ENCODE measurements at regions not wholly inside any gene's neighbourhood (a gene's known extent, or its start where the extent isn't known, plus 50 kb on each side); places are given as distances from the start of the nearest gene placed in this dataset.

GRCh38 chr5:124438026-124438902 lies 308.2 kb downstream of the ZNF608 start:
- Histone ChIP-seq H3K36me3 (ENCODE audit: control insufficient read depth, insufficient read depth, low read length) (no peaks in the 10 kb centered on the region), H3K56ac (ENCODE audit: low read length) (no peak overlapping the region), H4K5ac (ENCODE audit: low read length) (no peak overlapping the region), H3K79me2 (ENCODE audit: control insufficient read depth, insufficient read depth, low read length) (no peaks in the 10 kb centered on the region), H3K27me3 (ENCODE audit: insufficient read depth, low read length, poor library complexity) (no peaks in the 10 kb centered on the region), H2BK5ac (ENCODE audit: low read length) (no peak overlapping the region), H3K4me1 (ENCODE audit: control insufficient read depth, low read depth, low read length) (peaks cover 4% of the 10 kb centered on the region), H3K27ac (ENCODE audit: low read depth, low read length) (no peak overlapping the region), H2BK15ac (replicated peaks; ENCODE audit: low read depth) (peak overlapping the region; percentile 64), H2AK5ac (ENCODE audit: low read length) (no peak overlapping the region), H3K4ac (ENCODE audit: low read depth, low read length) (peak overlapping the region; percentile 68), H2BK120ac (ENCODE audit: low read depth, low read length) (peak overlapping the region; percentile 38), H3K4me2 (ENCODE audit: low read length) (no peak overlapping the region), H3K23ac (ENCODE audit: low read length) (no peak overlapping the region), H3K18ac (ENCODE audit: low read length) (peak overlapping the region; percentile 56), H3K4me3 (ENCODE audit: low read length) (no peak overlapping the region), H3K79me1 (ENCODE audit: low read length) (no peaks in the 10 kb centered on the region), H3K9ac (ENCODE audit: low read length) (no peak overlapping the region), H4K8ac (ENCODE audit: low read depth, low read length) (no peak overlapping the region)
- WGBS (ENCODE audit: extremely low coverage, insufficient coverage, low lambda C conversion rate) = no CpG with 5 or more reads among the region's 14 CpGs
- no peak for DNase-seq

DNA sequence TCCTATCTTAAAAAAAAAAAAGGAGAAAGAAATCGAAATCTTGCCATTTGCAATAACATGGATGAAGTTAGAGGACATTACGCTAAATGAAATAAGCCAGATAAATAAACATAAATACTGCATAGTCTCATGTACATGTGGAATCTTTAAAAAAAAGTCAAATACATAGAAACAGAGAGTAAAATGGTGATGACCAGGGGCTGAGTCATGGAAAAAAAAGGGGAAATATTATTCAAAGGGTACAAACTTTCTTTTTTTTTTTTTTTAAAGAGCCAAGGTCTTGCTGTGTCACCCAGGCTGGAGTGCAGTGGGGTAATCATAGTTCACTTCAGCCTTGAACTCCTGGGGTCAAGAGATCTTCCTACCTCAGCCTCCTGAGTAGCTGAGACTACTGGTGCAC lies 310.1 kb downstream of the ZNF608 start:
- no CpG with 5 or more reads among the region's 2 CpGs for WGBS (ENCODE audit: extremely low coverage, insufficient coverage, low lambda C conversion rate)
- Histone ChIP-seq H2BK15ac (replicated peaks; ENCODE audit: low read depth) (no peak overlapping the region), H3K4me2 (ENCODE audit: low read length) (no peak overlapping the region), H3K23ac (ENCODE audit: low read length) (no peak overlapping the region), H3K79me1 (ENCODE audit: low read length) (no peaks in the 10 kb centered on the region), H3K4me3 (ENCODE audit: low read length) (no peak overlapping the region), H3K4me1 (ENCODE audit: control insufficient read depth, low read depth, low read length) (peaks cover 4% of the 10 kb centered on the region), H3K4ac (ENCODE audit: low read depth, low read length) (no peak overlapping the region), H3K79me2 (ENCODE audit: control insufficient read depth, insufficient read depth, low read length) (no peaks in the 10 kb centered on the region), H3K56ac (ENCODE audit: low read length) (no peak overlapping the region), H4K5ac (ENCODE audit: low read length) (no peak overlapping the region), H2BK5ac (ENCODE audit: low read length) (no peak overlapping the region), H2AK5ac (ENCODE audit: low read length) (no peak overlapping the region), H4K8ac (ENCODE audit: low read depth, low read length) (no peak overlapping the region), H3K27ac (ENCODE audit: low read depth, low read length) (no peak overlapping the region), H3K27me3 (ENCODE audit: insufficient read depth, low read length, poor library complexity) (no peaks in the 10 kb centered on the region), H2BK120ac (ENCODE audit: low read depth, low read length) (no peak overlapping the region), H3K18ac (ENCODE audit: low read length) (no peak overlapping the region), H3K9ac (ENCODE audit: low read length) (no peak overlapping the region), H3K36me3 (ENCODE audit: control insufficient read depth, insufficient read depth, low read length) (no peaks in the 10 kb centered on the region)
- no peak for DNase-seq

DNA sequence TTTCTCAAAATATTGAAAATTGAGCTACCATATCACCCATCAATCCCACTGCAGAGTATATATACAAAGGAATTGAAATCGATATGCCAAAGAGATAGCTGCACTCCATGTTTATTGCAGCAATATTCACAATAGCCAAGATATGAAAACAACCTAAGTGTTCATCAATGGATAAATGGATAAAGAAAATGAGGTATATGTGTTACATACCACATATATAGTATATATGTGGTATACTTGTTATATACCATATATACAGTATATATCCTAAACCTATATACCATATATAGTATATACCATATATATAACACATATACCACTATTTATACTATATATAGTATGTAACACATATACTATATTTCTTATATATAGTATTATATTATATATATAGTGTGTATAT lies 313.3 kb downstream of the ZNF608 start:
- Histone ChIP-seq H4K5ac (ENCODE audit: low read length) (no peak overlapping the region), H3K4ac (ENCODE audit: low read depth, low read length) (no peak overlapping the region), H3K23ac (ENCODE audit: low read length) (no peak overlapping the region), H3K4me2 (ENCODE audit: low read length) (no peak overlapping the region), H2BK5ac (ENCODE audit: low read length) (no peak overlapping the region), H2AK5ac (ENCODE audit: low read length) (no peak overlapping the region), H4K8ac (ENCODE audit: low read depth, low read length) (no peak overlapping the region), H3K18ac (ENCODE audit: low read length) (no peak overlapping the region), H3K27me3 (ENCODE audit: insufficient read depth, low read length, poor library complexity) (no peaks in the 10 kb centered on the region), H2BK15ac (replicated peaks; ENCODE audit: low read depth) (no peak overlapping the region), H3K9ac (ENCODE audit: low read length) (no peak overlapping the region), H3K4me1 (ENCODE audit: control insufficient read depth, low read depth, low read length) (no peaks in the 10 kb centered on the region), H3K36me3 (ENCODE audit: control insufficient read depth, insufficient read depth, low read length) (no peaks in the 10 kb centered on the region), H3K27ac (ENCODE audit: low read depth, low read length) (no peak overlapping the region), H3K4me3 (ENCODE audit: low read length) (no peak overlapping the region), H3K56ac (ENCODE audit: low read length) (no peak overlapping the region), H3K79me1 (ENCODE audit: low read length) (no peaks in the 10 kb centered on the region), H3K79me2 (ENCODE audit: control insufficient read depth, insufficient read depth, low read length) (no peaks in the 10 kb centered on the region), H2BK120ac (ENCODE audit: low read depth, low read length) (no peak overlapping the region)
- WGBS (ENCODE audit: extremely low coverage, insufficient coverage, low lambda C conversion rate) = no CpG with 5 or more reads among the region's 1 CpG
- DNase-seq = no peak

DNA sequence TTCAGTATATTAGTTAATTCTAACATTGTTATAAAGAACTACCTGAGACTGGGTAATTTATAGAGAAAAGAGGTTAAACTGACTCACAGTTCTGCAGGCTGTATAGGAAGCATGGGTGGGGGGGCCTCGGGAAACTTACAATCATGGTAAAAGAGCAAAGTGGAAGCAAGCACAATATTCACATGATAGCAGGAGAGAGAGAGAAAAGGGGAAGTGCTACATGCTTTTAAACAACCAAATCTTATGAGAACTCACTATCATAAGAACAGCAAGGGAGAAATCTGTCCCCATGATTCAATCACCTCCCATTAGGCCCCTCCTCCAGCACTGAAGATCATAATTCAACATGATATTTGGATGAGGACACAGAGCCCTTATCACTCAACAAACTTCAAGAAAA lies 324.9 kb downstream of the ZNF608 start:
- Histone ChIP-seq H3K27ac (ENCODE audit: low read depth, low read length) (no peak overlapping the region), H3K4ac (ENCODE audit: low read depth, low read length) (no peak overlapping the region), H2AK5ac (ENCODE audit: low read length) (no peak overlapping the region), H3K9ac (ENCODE audit: low read length) (no peak overlapping the region), H3K23ac (ENCODE audit: low read length) (no peak overlapping the region), H4K5ac (ENCODE audit: low read length) (no peak overlapping the region), H2BK5ac (ENCODE audit: low read length) (no peak overlapping the region), H3K79me2 (ENCODE audit: control insufficient read depth, insufficient read depth, low read length) (no peaks in the 10 kb centered on the region), H3K4me1 (ENCODE audit: control insufficient read depth, low read depth, low read length) (no peaks in the 10 kb centered on the region), H2BK120ac (ENCODE audit: low read depth, low read length) (no peak overlapping the region), H3K4me3 (ENCODE audit: low read length) (no peak overlapping the region), H3K4me2 (ENCODE audit: low read length) (no peak overlapping the region), H3K18ac (ENCODE audit: low read length) (no peak overlapping the region), H4K8ac (ENCODE audit: low read depth, low read length) (no peak overlapping the region), H2BK15ac (replicated peaks; ENCODE audit: low read depth) (no peak overlapping the region), H3K56ac (ENCODE audit: low read length) (no peak overlapping the region), H3K27me3 (ENCODE audit: insufficient read depth, low read length, poor library complexity) (no peaks in the 10 kb centered on the region), H3K79me1 (ENCODE audit: low read length) (no peaks in the 10 kb centered on the region), H3K36me3 (ENCODE audit: control insufficient read depth, insufficient read depth, low read length) (no peaks in the 10 kb centered on the region)
- no CpG with 5 or more reads among the region's 1 CpG for WGBS (ENCODE audit: extremely low coverage, insufficient coverage, low lambda C conversion rate)
- no peak for DNase-seq

- Histone ChIP-seq H3K27me3 (ENCODE audit: insufficient read depth, low read length, poor library complexity) (no peaks in the 10 kb centered on the region), H2BK5ac (ENCODE audit: low read length) (no peak overlapping the region), H4K8ac (ENCODE audit: low read depth, low read length) (no peak overlapping the region), H3K4me1 (ENCODE audit: control insufficient read depth, low read depth, low read length) (no peaks in the 10 kb centered on the region), H3K36me3 (ENCODE audit: control insufficient read depth, insufficient read depth, low read length) (no peaks in the 10 kb centered on the region), H3K9ac (ENCODE audit: low read length) (no peak overlapping the region), H3K23ac (ENCODE audit: low read length) (no peak overlapping the region), H4K5ac (ENCODE audit: low read length) (no peak overlapping the region), H2AK5ac (ENCODE audit: low read length) (no peak overlapping the region), H3K79me1 (ENCODE audit: low read length) (no peaks in the 10 kb centered on the region), H3K4me3 (ENCODE audit: low read length) (no peak overlapping the region), H3K79me2 (ENCODE audit: control insufficient read depth, insufficient read depth, low read length) (no peaks in the 10 kb centered on the region), H3K56ac (ENCODE audit: low read length) (no peak overlapping the region), H3K4me2 (ENCODE audit: low read length) (no peak overlapping the region), H2BK15ac (replicated peaks; ENCODE audit: low read depth) (no peak overlapping the region), H3K18ac (ENCODE audit: low read length) (no peak overlapping the region), H3K4ac (ENCODE audit: low read depth, low read length) (no peak overlapping the region), H3K27ac (ENCODE audit: low read depth, low read length) (no peak overlapping the region), H2BK120ac (ENCODE audit: low read depth, low read length) (no peak overlapping the region)
- WGBS (ENCODE audit: extremely low coverage, insufficient coverage, low lambda C conversion rate) = no CpG with 5 or more reads among the region's 2 CpGs
- no peak for DNase-seq
These were observed 325.5 kb downstream of the ZNF608 start for GRCh38 chr5:124420952-124421351.

DNA sequence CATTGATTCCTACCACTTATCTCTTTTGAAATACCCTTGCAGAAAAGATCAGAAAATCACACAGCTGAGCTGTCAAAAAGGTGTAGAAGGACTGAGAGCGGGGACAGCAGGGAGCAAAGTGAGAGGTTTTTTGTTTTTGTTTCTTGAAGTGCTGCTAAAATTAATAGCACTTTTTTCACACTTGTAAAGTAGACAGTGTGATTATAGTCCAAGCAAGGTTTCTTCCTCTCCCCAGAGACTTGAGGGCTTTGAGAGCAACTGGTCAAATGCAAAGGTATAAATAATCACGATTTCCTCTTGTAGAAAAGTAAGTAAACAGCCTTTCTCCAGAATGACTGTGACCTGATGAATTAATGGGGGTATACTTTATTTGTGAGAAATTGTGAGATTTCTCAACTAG lies 326.9 kb downstream of the ZNF608 start:
- Histone ChIP-seq H3K27me3 (ENCODE audit: insufficient read depth, low read length, poor library complexity) (no peaks in the 10 kb centered on the region), H3K4me3 (ENCODE audit: low read length) (no peak overlapping the region), H2AK5ac (ENCODE audit: low read length) (no peak overlapping the region), H3K9ac (ENCODE audit: low read length) (no peak overlapping the region), H3K56ac (ENCODE audit: low read length) (no peak overlapping the region), H3K36me3 (ENCODE audit: control insufficient read depth, insufficient read depth, low read length) (no peaks in the 10 kb centered on the region), H3K4me1 (ENCODE audit: control insufficient read depth, low read depth, low read length) (no peaks in the 10 kb centered on the region), H2BK120ac (ENCODE audit: low read depth, low read length) (no peak overlapping the region), H3K23ac (ENCODE audit: low read length) (no peak overlapping the region), H3K79me2 (ENCODE audit: control insufficient read depth, insufficient read depth, low read length) (no peaks in the 10 kb centered on the region), H3K4ac (ENCODE audit: low read depth, low read length) (no peak overlapping the region), H2BK5ac (ENCODE audit: low read length) (no peak overlapping the region), H2BK15ac (replicated peaks; ENCODE audit: low read depth) (no peak overlapping the region), H4K5ac (ENCODE audit: low read length) (no peak overlapping the region), H3K79me1 (ENCODE audit: low read length) (no peaks in the 10 kb centered on the region), H3K27ac (ENCODE audit: low read depth, low read length) (no peak overlapping the region), H4K8ac (ENCODE audit: low read depth, low read length) (no peak overlapping the region), H3K4me2 (ENCODE audit: low read length) (no peak overlapping the region), H3K18ac (ENCODE audit: low read length) (no peak overlapping the region)
- no peak for DNase-seq
- no CpG with 5 or more reads among the region's 2 CpGs for WGBS (ENCODE audit: extremely low coverage, insufficient coverage, low lambda C conversion rate)

Data from mesendoderm (in vitro differentiated cells).